GM18505 (cell line): ENCODE measurements at regions not wholly inside any gene's neighbourhood (a gene's known extent, or its start where the extent isn't known, plus 50 kb on each side); places are given as distances from the start of the nearest gene placed in this dataset.

ENCODE experiments used
- ATAC-seq: cut with Tn5 transposase; IDR thresholded peaks from one replicate; pipeline ENCODE4 v1.9.1; 2021; ENCODE audit not compliant: unreplicated experiment
- POLR2A ChIP-seq: IDR thresholded peaks from 4 replicates; pipeline ENCODE4 v1.6.1; 2011; ENCODE audit warnings: borderline replicate concordance; ENCODE audit not compliant: insufficient read depth, insufficient read length; ENCODE audit errors: extremely low read depth

GRCh38 chr3:95352471-95352870 lies 1289.6 kb downstream of the NSUN3 start:
- no peak for ATAC-seq
- no peak for TF ChIP-seq POLR2A

GRCh38 chr3:95354489-95354888 lies 1291.6 kb downstream of the NSUN3 start:
- TF ChIP-seq POLR2A: no peak
- ATAC-seq: no peak

- peak; percentile 59 for ATAC-seq
- no peak for TF ChIP-seq POLR2A
These were observed 1294.1 kb downstream of the NSUN3 start for GRCh38 chr3:95356764-95357501.

- no peak for TF ChIP-seq POLR2A
- ATAC-seq: peak; percentile 83
These were observed 1324.6 kb downstream of the NSUN3 start for GRCh38 chr3:95387242-95388021.

- ATAC-seq: no peak
These were observed 1327.0 kb downstream of the NSUN3 start for GRCh38 chr3:95389725-95390313.

GRCh38 chr3:95394286-95394685 lies 1331.4 kb downstream of the NSUN3 start:
- ATAC-seq: no peak
- no peak for TF ChIP-seq POLR2A

More at GRCh38 chr3:95389725-95390313, 1327.0 kb downstream of the NSUN3 start:
- no peak for TF ChIP-seq POLR2A

GRCh38 chr3:95399585-95399984 lies 1336.7 kb downstream of the NSUN3 start:
- no peak for TF ChIP-seq POLR2A
- ATAC-seq: no peak

GRCh38 chr3:95401693-95402092 lies 1338.8 kb downstream of the NSUN3 start:
- no peak for TF ChIP-seq POLR2A
- no peak for ATAC-seq

GRCh38 chr3:95407709-95408463 lies 1345.0 kb downstream of the NSUN3 start:
- no peak for TF ChIP-seq POLR2A
- no peak for ATAC-seq

- no peak for ATAC-seq
- TF ChIP-seq POLR2A: no peak
These were observed 1345.6 kb downstream of the NSUN3 start for GRCh38 chr3:95408464-95408862.

- TF ChIP-seq POLR2A: no peak
- ATAC-seq: no peak
These were observed 1355.4 kb downstream of the NSUN3 start for GRCh38 chr3:95418251-95418650.

- no peak for ATAC-seq
- no peak for TF ChIP-seq POLR2A
These were observed 1361.4 kb downstream of the NSUN3 start for GRCh38 chr3:95424279-95424678.

- TF ChIP-seq POLR2A: no peak
- no peak for ATAC-seq
These were observed 1371.6 kb downstream of the NSUN3 start for GRCh38 chr3:95434491-95434890.
